HEK293 (cell line): ENCODE measurements at regions not wholly inside any gene's neighbourhood (a gene's known extent, or its start where the extent isn't known, plus 50 kb on each side); places are given as distances from the start of the nearest gene placed in this dataset.

Experiments used
- CTCF ChIP-seq: fragments of 450-650 bp; formaldehyde crosslinking; IDR thresholded peaks from 2 replicates; pipeline ENCODE4 v1.5.1; 2016; ENCODE audit warnings: missing biosample characterization, missing genetic modification characterization
- SETDB1 ChIP-seq: IDR thresholded peaks from one replicate; pipeline ENCODE4 v1.6.1; 2017; ENCODE audit warnings: mild to moderate bottlenecking, low read length, moderate library complexity, mixed read lengths; ENCODE audit not compliant: insufficient read length
- WT1 ChIP-seq: fragments of 450-650 bp; formaldehyde crosslinking; IDR thresholded peaks from 2 replicates; pipeline ENCODE4 v1.5.1; 2016; ENCODE audit warnings: missing biosample characterization, missing genetic modification characterization
- ZNF133 ChIP-seq: fragments of 450-650 bp; formaldehyde crosslinking; IDR thresholded peaks from 2 replicates; pipeline ENCODE4 v1.5.1; 2016; ENCODE audit warnings: missing biosample characterization, missing genetic modification characterization
- ZNF274 ChIP-seq, 2 experiments: fragments of 200-500 bp in 1 of 2; fragments of 450-650 bp in 1 of 2; sonication (Bioruptor generic) in 1 of 2; formaldehyde crosslinking in 1 of 2; IDR thresholded peaks; 2 replicates each; pipeline versions ENCODE4 v1.5.1 to v1.6.1; 2014 to 2016; ENCODE audit warnings: borderline replicate concordance in 1 of 2, inconsistent platforms in 1 of 2, low read length in 1 of 2, missing biosample characterization in 1 of 2, missing genetic modification characterization in 1 of 2
- ZNF324 ChIP-seq: fragments of 450-650 bp; formaldehyde crosslinking; IDR thresholded peaks from 2 replicates; pipeline ENCODE4 v1.5.1; 2016; ENCODE audit warnings: missing biosample characterization, missing genetic modification characterization
- ZNF350 ChIP-seq: fragments of 450-650 bp; formaldehyde crosslinking; IDR thresholded peaks from 2 replicates; pipeline ENCODE4 v1.5.0; 2017; ENCODE audit warnings: missing biosample characterization, mild to moderate bottlenecking, missing genetic modification characterization
- ZNF404 ChIP-seq: fragments of 450-650 bp; formaldehyde crosslinking; IDR thresholded peaks from 2 replicates; pipeline ENCODE4 v1.5.1; 2017; ENCODE audit warnings: missing biosample characterization, missing genetic modification characterization
- ZNF629 ChIP-seq: fragments of 450-650 bp; formaldehyde crosslinking; IDR thresholded peaks from 2 replicates; pipeline ENCODE4 v1.5.1; 2017; ENCODE audit warnings: missing biosample characterization, missing genetic modification characterization
- TF ChIP-seq, protein P1 (sequence below): fragments of 450-650 bp; formaldehyde crosslinking; IDR thresholded peaks from 2 replicates; pipeline ENCODE4 v1.5.1; 2016; ENCODE audit warnings: missing biosample characterization, missing genetic modification characterization, low read depth

DNA sequence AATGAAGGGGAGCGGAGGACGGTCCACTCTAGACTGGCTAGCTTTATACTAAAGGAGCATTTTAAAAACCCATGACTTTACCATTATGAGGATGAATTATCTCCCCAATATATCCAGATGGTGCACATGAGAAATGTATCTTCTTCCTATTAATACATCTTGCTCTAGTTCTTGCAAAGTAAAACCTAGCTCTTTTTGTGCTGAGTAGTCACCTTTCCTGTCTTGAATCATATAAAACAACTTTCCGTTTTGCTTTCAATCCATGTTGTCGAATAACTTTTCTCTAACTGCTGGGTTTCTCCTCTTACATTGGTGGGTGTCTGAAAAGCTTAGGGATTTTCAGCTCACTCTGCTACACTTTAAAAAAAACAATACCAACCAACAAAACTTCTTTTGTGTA lies 96.3 kb upstream of the TAC1 start:
- no peak for TF ChIP-seq ZNF350 (tag by site-specific recombination)
- TF ChIP-seq ZNF133 (tag by site-specific recombination) = no peak
- no peak for TF ChIP-seq CTCF (tag by site-specific recombination)
- TF ChIP-seq ZNF629 (tag by site-specific recombination) = no peak
- TF ChIP-seq ZNF274 (IDR thresholded peaks at IDR 0.05; ENCODE audit: low read length) = no peak
- no peak for TF ChIP-seq ZNF274 (tag by site-specific recombination; IDR thresholded peaks at IDR 0.05; ENCODE audit: borderline replicate concordance)
- no peak for TF ChIP-seq ZNF404 (tag by site-specific recombination)
- no peak for TF ChIP-seq ZNF324 (tag by site-specific recombination)
- no peak for TF ChIP-seq WT1 (tag by site-specific recombination)
- TF ChIP-seq, protein P1, sequence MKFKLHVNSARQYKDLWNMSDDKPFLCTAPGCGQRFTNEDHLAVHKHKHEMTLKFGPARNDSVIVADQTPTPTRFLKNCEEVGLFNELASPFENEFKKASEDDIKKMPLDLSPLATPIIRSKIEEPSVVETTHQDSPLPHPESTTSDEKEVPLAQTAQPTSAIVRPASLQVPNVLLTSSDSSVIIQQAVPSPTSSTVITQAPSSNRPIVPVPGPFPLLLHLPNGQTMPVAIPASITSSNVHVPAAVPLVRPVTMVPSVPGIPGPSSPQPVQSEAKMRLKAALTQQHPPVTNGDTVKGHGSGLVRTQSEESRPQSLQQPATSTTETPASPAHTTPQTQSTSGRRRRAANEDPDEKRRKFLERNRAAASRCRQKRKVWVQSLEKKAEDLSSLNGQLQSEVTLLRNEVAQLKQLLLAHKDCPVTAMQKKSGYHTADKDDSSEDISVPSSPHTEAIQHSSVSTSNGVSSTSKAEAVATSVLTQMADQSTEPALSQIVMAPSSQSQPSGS = no peak
- TF ChIP-seq SETDB1 = no peak
